ENCODE measurements at regions not wholly inside any gene's neighbourhood (a gene's known extent, or its start where the extent isn't known, plus 50 kb on each side); places are given as distances from the start of the nearest gene placed in this dataset.

DNA sequence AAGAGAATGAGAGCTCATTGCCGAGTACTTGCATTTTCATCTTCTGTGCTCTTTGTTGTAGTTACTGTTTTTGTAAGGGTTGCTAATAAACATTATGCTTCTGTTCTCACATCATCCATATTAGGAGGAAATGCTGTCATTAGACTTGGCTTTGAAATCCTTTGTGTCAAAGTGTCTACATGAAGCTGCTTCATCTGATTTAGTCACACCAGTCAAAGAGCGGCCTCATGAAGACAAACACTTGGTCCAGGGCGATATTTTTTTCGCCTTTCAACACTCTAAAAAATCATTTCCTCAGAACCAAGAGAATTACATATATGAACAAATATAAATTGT lies 105.0 kb downstream of the SPRY2 start:
- Histone ChIP-seq H3K9ac (ENCODE audit: low read depth in 2 of 2, low read length in 2 of 2) (peak overlapping the region in 1 of 2 donors; percentile 43), H3K27ac (peak overlapping the region; percentile 16), H3K9me3 (no peaks in the 10 kb centered on the region), H3K4me1 (no peaks in the 10 kb centered on the region), H3K4me3 (no peak overlapping the region), H3K36me3 (no peaks in the 10 kb centered on the region), H3K27me3 (no peaks in the 10 kb centered on the region)
- TF ChIP-seq, protein P1, sequence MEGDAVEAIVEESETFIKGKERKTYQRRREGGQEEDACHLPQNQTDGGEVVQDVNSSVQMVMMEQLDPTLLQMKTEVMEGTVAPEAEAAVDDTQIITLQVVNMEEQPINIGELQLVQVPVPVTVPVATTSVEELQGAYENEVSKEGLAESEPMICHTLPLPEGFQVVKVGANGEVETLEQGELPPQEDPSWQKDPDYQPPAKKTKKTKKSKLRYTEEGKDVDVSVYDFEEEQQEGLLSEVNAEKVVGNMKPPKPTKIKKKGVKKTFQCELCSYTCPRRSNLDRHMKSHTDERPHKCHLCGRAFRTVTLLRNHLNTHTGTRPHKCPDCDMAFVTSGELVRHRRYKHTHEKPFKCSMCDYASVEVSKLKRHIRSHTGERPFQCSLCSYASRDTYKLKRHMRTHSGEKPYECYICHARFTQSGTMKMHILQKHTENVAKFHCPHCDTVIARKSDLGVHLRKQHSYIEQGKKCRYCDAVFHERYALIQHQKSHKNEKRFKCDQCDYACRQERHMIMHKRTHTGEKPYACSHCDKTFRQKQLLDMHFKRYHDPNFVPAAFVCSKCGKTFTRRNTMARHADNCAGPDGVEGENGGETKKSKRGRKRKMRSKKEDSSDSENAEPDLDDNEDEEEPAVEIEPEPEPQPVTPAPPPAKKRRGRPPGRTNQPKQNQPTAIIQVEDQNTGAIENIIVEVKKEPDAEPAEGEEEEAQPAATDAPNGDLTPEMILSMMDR (IDR thresholded peaks at IDR 0.05), result no peak
- DNase-seq, result no peak
- intact Hi-C loops (cut with DNase I), result no loop called here

DNA sequence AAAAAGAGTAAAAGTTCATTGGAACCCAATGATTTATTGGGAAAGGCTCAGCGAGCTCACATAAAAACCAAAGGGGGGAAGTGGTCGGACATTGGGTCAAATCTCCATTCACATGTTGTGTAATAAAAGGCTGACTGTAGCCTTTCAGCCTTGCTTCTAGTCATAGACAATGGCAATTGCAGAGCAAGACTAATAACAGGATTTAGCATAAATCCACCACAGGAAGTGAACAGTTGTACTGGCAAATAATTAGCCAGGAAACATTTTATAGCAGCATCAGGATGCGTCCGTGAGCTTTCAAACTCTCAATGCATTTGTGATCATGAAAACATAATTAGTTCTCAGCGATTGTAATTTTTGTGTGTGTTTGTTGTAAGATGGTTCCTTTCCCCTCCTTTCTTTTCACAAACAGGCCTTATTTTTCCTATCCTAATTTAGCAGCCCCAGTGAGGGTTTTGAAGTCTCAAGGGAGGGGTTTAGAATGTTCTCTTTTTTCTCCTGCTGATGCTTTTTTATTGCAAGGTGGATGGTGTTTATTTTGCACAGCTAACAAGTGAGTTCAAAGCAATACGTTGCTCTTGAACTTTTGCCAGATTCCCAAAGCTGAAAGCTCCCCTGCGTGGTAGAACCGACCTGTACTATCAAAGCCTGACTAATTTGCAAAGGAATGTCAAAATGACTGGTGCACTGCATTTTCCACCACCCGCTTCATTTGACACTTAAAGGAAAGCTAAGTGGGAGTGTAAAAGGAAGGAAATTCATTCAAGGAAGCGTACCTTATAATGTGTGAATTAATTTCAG lies 105.6 kb downstream of the SPRY2 start:
- Histone ChIP-seq H3K27ac (peak overlapping the region; percentile 16), H3K9ac (ENCODE audit: low read depth in 2 of 2, low read length in 2 of 2) (peak overlapping the region in 1 of 2 donors; percentile 43), H3K9me3 (no peaks in the 10 kb centered on the region), H3K4me1 (no peaks in the 10 kb centered on the region), H3K4me3 (no peak overlapping the region), H3K27me3 (no peaks in the 10 kb centered on the region), H3K36me3 (no peaks in the 10 kb centered on the region)
- TF ChIP-seq, protein P1 (IDR thresholded peaks at IDR 0.05), result no peak
- intact Hi-C loops (cut with DNase I), result no loop called here
- peak; percentile 58 for DNase-seq

DNA sequence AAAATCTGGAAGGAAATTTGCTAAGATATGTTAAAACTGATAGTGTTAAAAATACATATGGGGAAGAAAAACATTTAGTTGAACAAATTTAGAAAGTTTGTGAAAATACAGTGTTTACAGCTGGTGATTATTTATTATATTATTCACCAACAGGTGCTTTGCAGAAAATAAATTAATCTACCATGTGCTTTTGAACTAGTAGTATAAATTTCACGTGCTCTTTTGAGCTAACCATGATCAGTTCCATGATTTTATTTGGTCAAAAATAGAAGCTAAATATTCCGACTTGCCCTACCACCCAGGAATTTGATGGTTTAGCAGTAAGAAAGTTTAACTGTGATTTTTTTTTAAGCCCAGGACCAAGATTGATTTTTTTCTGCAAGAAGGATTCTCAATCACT lies 113.3 kb downstream of the SPRY2 start:
- H3K27me3 ChIP-seq, result no peaks in the 10 kb centered on the region
- no peaks in the 10 kb centered on the region for H3K36me3 ChIP-seq
- DNase-seq, result no peak
- no peaks in the 10 kb centered on the region for H3K9me3 ChIP-seq
- TF ChIP-seq, protein P1 (IDR thresholded peaks at IDR 0.05), result no peak
- no peak overlapping the region for H3K4me3 ChIP-seq
- H3K4me1 ChIP-seq, result no peaks in the 10 kb centered on the region
- no peak overlapping the region for H3K27ac ChIP-seq
- intact Hi-C loops (cut with DNase I), result no loop called here
- no peak overlapping the region for H3K9ac ChIP-seq (ENCODE audit: low read depth in 2 of 2, low read length in 2 of 2)

DNA sequence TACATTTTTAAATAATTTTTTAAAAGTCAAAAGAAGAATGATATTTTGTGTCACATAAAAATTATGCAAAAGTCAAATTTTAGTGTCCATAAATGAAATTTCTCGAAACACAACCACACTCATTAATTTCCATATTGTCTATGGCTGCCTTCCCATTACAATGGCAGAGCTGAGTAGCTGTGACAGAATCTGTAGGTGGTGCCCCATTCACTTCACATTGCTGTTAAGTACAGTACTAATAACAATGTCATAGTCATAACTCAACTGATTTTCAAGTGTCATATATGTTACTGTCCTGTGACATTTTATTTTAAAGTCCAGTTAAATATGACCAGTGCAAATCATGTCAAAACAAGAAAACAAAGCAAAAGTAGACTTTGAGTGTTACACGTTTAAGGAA lies 114.3 kb downstream of the SPRY2 start:
- Histone ChIP-seq H3K27ac (no peak overlapping the region), H3K27me3 (no peaks in the 10 kb centered on the region), H3K9ac (ENCODE audit: low read depth in 2 of 2, low read length in 2 of 2) (no peak overlapping the region), H3K36me3 (no peaks in the 10 kb centered on the region), H3K4me1 (no peaks in the 10 kb centered on the region), H3K9me3 (no peaks in the 10 kb centered on the region), H3K4me3 (no peak overlapping the region)
- TF ChIP-seq, protein P1 (IDR thresholded peaks at IDR 0.05), result no peak
- DNase-seq, result no peak
- intact Hi-C loops (cut with DNase I), result no loop called here

DNA sequence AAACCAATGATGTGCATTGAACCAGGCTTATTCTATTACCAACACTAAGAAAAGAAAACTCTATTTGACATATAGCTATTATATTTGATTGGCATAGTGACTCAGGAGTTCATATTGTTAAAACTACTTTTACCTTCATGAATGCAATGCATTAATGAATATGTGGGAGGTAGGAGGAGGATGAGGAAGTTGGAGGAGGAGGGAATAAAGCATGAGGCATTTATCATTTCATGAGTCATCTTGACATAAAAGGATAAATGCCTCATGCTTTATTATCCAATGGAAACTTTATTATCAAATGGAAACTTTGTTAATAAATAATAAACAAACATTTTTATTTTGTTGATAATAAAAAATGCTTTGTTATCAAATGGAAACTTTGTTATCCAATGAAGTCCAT lies 116.5 kb downstream of the SPRY2 start:
- no peak overlapping the region for H3K9ac ChIP-seq (ENCODE audit: low read depth in 2 of 2, low read length in 2 of 2)
- intact Hi-C loops (cut with DNase I), result no loop called here
- TF ChIP-seq, protein P1 (IDR thresholded peaks at IDR 0.05), result no peak

More for the DNA sequence above, 116.5 kb downstream of the SPRY2 start:
- no peak overlapping the region for H3K27ac ChIP-seq
- H3K9me3 ChIP-seq, result no peaks in the 10 kb centered on the region
- no peak overlapping the region for H3K4me3 ChIP-seq
- H3K36me3 ChIP-seq, result no peaks in the 10 kb centered on the region
- H3K27me3 ChIP-seq, result no peaks in the 10 kb centered on the region
- H3K4me1 ChIP-seq, result no peaks in the 10 kb centered on the region
- DNase-seq, result no peak

Measured in colonic mucosa (tissue), 4 donors.